Kidney epithelial cell (primary cell): ENCODE measurements at regions not wholly inside any gene's neighbourhood (a gene's known extent, or its start where the extent isn't known, plus 50 kb on each side); places are given as distances from the start of the nearest gene placed in this dataset.

Source experiments
- DNase-seq: peaks from one replicate; pipeline ENCODE4 v3.0.0-alpha.2; 2010; ENCODE audit warnings: low read depth
- H3K27me3 ChIP-seq: 2 replicates; pipeline ENCODE4 v1.6.0; 2011; ENCODE audit warnings: low read length; ENCODE audit not compliant: control insufficient read depth, insufficient read depth
- H3K36me3 ChIP-seq: 2 replicates; pipeline ENCODE4 v1.5.1; 2011; ENCODE audit warnings: low read length; ENCODE audit not compliant: control insufficient read depth, insufficient read depth
- H3K4me3 ChIP-seq: 2 replicates; pipeline ENCODE4 v1.5.1; 2011; ENCODE audit warnings: low read depth, mild to moderate bottlenecking, control low read depth, low read length
- TF ChIP-seq, protein P1 (sequence below): IDR thresholded peaks from 2 replicates; pipeline ENCODE4 v1.5.1; 2011; ENCODE audit warnings: mild to moderate bottlenecking, moderate library complexity, low read length, control low read depth, inconsistent platforms; ENCODE audit not compliant: insufficient read depth, poor library complexity, severe bottlenecking

DNA sequence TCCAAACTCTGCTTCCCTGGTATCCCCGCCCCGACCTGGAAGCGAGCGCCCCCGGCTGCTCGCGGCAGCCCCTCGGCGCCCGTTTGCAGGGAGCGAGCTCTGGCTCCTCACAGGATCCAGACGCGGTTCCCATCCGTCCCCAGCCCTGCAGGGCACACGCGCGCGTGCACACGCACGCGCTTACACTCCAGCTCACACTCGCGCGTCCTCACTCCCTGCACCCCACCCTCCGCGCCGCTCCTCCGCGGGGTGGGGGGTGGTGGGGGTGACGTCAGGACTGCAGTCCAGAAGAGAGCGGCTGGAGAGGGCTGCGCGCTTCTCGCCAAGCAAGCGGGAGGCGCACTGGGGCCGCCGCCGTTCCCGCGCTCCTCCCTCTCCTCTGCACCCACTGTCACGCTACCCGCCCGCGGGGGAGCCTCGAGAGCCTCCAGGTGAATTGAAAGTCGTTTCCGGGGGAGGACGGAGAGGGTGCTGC, 255.6 kb downstream of the OTUD1 start:
- Histone ChIP-seq H3K4me3 (no peak overlapping the region), H3K36me3 (no peaks in the 10 kb centered on the region), H3K27me3 (peaks cover 46% of the 10 kb centered on the region)
- no peak for DNase-seq
- TF ChIP-seq, protein P1, sequence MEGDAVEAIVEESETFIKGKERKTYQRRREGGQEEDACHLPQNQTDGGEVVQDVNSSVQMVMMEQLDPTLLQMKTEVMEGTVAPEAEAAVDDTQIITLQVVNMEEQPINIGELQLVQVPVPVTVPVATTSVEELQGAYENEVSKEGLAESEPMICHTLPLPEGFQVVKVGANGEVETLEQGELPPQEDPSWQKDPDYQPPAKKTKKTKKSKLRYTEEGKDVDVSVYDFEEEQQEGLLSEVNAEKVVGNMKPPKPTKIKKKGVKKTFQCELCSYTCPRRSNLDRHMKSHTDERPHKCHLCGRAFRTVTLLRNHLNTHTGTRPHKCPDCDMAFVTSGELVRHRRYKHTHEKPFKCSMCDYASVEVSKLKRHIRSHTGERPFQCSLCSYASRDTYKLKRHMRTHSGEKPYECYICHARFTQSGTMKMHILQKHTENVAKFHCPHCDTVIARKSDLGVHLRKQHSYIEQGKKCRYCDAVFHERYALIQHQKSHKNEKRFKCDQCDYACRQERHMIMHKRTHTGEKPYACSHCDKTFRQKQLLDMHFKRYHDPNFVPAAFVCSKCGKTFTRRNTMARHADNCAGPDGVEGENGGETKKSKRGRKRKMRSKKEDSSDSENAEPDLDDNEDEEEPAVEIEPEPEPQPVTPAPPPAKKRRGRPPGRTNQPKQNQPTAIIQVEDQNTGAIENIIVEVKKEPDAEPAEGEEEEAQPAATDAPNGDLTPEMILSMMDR, result no peak

- Histone ChIP-seq H3K4me3 (no peak overlapping the region), H3K36me3 (no peaks in the 10 kb centered on the region), H3K27me3 (peaks cover 44% of the 10 kb centered on the region)
- TF ChIP-seq, protein P1, result no peak
- no peak for DNase-seq
These were observed 256.3 kb downstream of the OTUD1 start for GRCh38 chr10:23694921-23695824.

DNA sequence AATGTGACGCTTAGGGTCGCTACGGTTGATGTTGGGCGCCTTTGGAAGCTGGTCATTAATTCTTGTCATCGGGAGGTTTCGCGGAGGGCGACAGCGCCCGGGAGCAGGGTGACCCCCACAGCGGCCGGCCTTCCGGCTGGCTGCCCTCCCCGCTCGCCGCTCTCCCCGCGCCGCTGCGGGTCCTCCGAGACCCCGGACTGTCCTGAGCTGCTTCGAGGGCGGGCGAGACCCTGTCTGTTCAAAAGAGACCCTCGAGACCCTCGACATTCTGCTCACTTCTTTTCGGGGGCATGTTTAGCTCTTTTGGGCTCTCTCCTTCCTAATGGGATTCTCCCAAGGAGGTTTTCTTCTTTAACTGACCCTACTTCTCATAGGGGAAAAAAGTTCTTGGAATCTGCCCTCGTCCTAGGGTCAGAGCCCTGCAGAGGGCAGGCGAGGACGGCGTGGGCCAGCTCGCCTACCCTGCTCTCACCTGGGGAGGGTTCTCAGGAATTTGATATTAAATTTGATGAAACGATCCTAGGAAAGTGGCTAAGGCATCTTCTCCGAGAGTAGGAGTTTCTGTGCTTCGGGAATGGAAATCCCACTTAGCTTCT, 257.0 kb downstream of the OTUD1 start:
- peaks cover 44% of the 10 kb centered on the region for H3K27me3 ChIP-seq
- TF ChIP-seq, protein P1, result no peak
- H3K4me3 ChIP-seq, result no peak overlapping the region
- H3K36me3 ChIP-seq, result no peaks in the 10 kb centered on the region
- DNase-seq, result no peak

- no peak for DNase-seq
- H3K4me3 ChIP-seq, result no peak overlapping the region
- TF ChIP-seq, protein P1, result no peak
- H3K36me3 ChIP-seq, result no peaks in the 10 kb centered on the region
- peaks cover 43% of the 10 kb centered on the region for H3K27me3 ChIP-seq
These were observed 257.6 kb downstream of the OTUD1 start for GRCh38 chr10:23696476-23696875.

- TF ChIP-seq, protein P1, result peak; percentile 78
- H3K36me3 ChIP-seq, result no peaks in the 10 kb centered on the region
- DNase-seq, result peak; percentile 25
- peaks cover 3% of the 10 kb centered on the region for H3K27me3 ChIP-seq
- no peak overlapping the region for H3K4me3 ChIP-seq
These were observed 264.1 kb downstream of the OTUD1 start for GRCh38 chr10:23702977-23703414.
